K562 (cell line): ENCODE measurements at regions not wholly inside any gene's neighbourhood (a gene's known extent, or its start where the extent isn't known, plus 50 kb on each side); places are given as distances from the start of the nearest gene placed in this dataset.

Experiments
- ATAC-seq: fragments of 200-7000 bp; cut with Tn5 transposase; 3 replicates; pipeline ENCODE4 v1.9.1; 2020; ENCODE audit warnings: moderate library complexity
- BruUV-seq: library from RNA; stranded (reverse); fragments of 400-500 nt; replicated peaks from 2 replicates; lab custom pipeline; 2021; lab: Mats Ljungman, UMichigan
- CTCF ChIA-PET: fragments of 300-600 bp; formaldehyde crosslinking; extraction: SDS; loops from one replicate; lab custom pipeline; 2021; ENCODE audit warnings: low intra/inter-chr PET ratio; lab: Yijun Ruan, JAX
- POLR2A ChIA-PET: fragments of 300-600, 350-650 bp; sonication (Branson Sonifier 250); formaldehyde crosslinking; extraction: SDS; loops from one replicate; lab custom pipeline; 2021; ENCODE audit warnings: antibody characterized with exemption, inconsistent platforms; lab: Yijun Ruan, JAX
- DNase-seq, 4 experiments: peaks; one replicate each; pipeline versions ENCODE4 v3.0.0 to v3.0.0-alpha.2; 2011 to 2018; ENCODE audit warnings: low spot score in 3 of 4, mixed read lengths in 3 of 4; ENCODE audit errors: extremely low read depth in 1 of 4
- FAIRE-seq: peaks from 2 replicates; lab custom pipeline; 2011; peaks lifted over from hg19 to GRCh38; lab: Jason Lieb, UNC
- H2AFZ ChIP-seq: 2 replicates; pipeline ENCODE4 v1.6.0; 2011; ENCODE audit warnings: low read depth, low read length, control low read depth, inconsistent platforms
- H3K27ac ChIP-seq: fragments of 200-600 bp; 3 replicates; pipeline ENCODE4 v1.8.0; 2011; ENCODE audit warnings: low read depth, mild to moderate bottlenecking, control low read depth, inconsistent platforms, low read length, moderate library complexity, mixed read lengths; ENCODE audit errors: extremely low read depth
- H3K27me3 ChIP-seq, 2 experiments: fragments of 300-600 bp in 1 of 2; 2 replicates in 1 of 2; 3 replicates in 1 of 2; pipeline versions ENCODE4 v1.6.0 to v1.8.0; 2011; ENCODE audit warnings: inconsistent platforms in 2 of 2, low read length in 2 of 2, mild to moderate bottlenecking in 1 of 2, mixed read lengths in 1 of 2, moderate library complexity in 1 of 2; ENCODE audit not compliant: control insufficient read depth in 2 of 2, insufficient read depth in 2 of 2
- H3K36me3 ChIP-seq: fragments of 300-600 bp; 3 replicates; pipeline ENCODE4 v1.8.0; 2011; ENCODE audit warnings: mild to moderate bottlenecking, low read length, inconsistent platforms; ENCODE audit not compliant: control insufficient read depth, insufficient read depth
- H3K4me1 ChIP-seq, 2 experiments: fragments of 200-600 bp in 1 of 2; replicated peaks in 1 of 2; 2 replicates in 1 of 2; 3 replicates in 1 of 2; pipeline versions ENCODE4 v1.5.1 to v1.8.0; 2011; ENCODE audit warnings: inconsistent platforms in 2 of 2, low read length in 2 of 2, mild to moderate bottlenecking in 1 of 2, mixed read lengths in 1 of 2, moderate library complexity in 1 of 2; ENCODE audit not compliant: control insufficient read depth in 2 of 2, insufficient read depth in 2 of 2
- H3K4me2 ChIP-seq: 2 replicates; pipeline ENCODE4 v1.6.1; 2011; ENCODE audit warnings: low read length, control low read depth, inconsistent platforms, mixed read lengths; ENCODE audit not compliant: insufficient read depth
- H3K4me3 ChIP-seq: fragments of 200-600 bp; sonication (generic), shearing (Covaris generic); 2 replicates; pipeline ENCODE4 v1.5.1; 2016; ENCODE audit warnings: control low read depth, inconsistent platforms
- H3K79me2 ChIP-seq: fragments of 200-600 bp; 3 replicates; pipeline ENCODE4 v1.8.0; 2011; ENCODE audit warnings: low read length, inconsistent platforms; ENCODE audit not compliant: control insufficient read depth, insufficient read depth
- H3K9ac ChIP-seq, 2 experiments: 2 replicates each; pipeline versions ENCODE4 v1.6.0 to v1.6.1; 2011; ENCODE audit warnings: low read depth in 2 of 2, low read length in 2 of 2, control low read depth in 1 of 2, inconsistent platforms in 1 of 2, mild to moderate bottlenecking in 1 of 2, mixed read lengths in 1 of 2; ENCODE audit not compliant: insufficient read depth in 1 of 2
- H3K9me1 ChIP-seq: one replicate; pipeline ENCODE4 v1.6.0; 2011; ENCODE audit warnings: inconsistent platforms, mild to moderate bottlenecking, low read length, moderate library complexity; ENCODE audit not compliant: control insufficient read depth, insufficient read depth
- H3K9me3 ChIP-seq: replicated peaks from 2 replicates; pipeline ENCODE4 v1.5.1; 2011; ENCODE audit warnings: low read depth, low read length, inconsistent platforms; ENCODE audit not compliant: control insufficient read depth, insufficient read depth
- H4K20me1 ChIP-seq: replicated peaks from 2 replicates; pipeline ENCODE4 v1.6.1; 2011; ENCODE audit warnings: low read length, inconsistent platforms, mixed read lengths; ENCODE audit not compliant: control insufficient read depth, insufficient read depth
- BCLAF1 ChIP-seq, 2 experiments: fragments of 450-650 bp in 1 of 2; IDR thresholded peaks; 2 replicates each; pipeline ENCODE4 v1.6.1; 2011 to 2017; ENCODE audit warnings: low read depth in 2 of 2, antibody characterized with exemption in 1 of 2, borderline replicate concordance in 1 of 2, low read length in 1 of 2, mild to moderate bottlenecking in 1 of 2, mixed read lengths in 1 of 2; ENCODE audit not compliant: control insufficient read depth in 1 of 2
- DACH1 ChIP-seq: fragments of 450-650 bp; IDR thresholded peaks from 2 replicates; pipeline ENCODE4 v1.6.1; 2018; ENCODE audit not compliant: partially characterized antibody
- ELK1 ChIP-seq: sonication (generic); formaldehyde crosslinking; IDR thresholded peaks from 2 replicates; pipeline ENCODE4 v1.8.1; 2022; ENCODE audit warnings: missing genetic modification reagents
- NR1H2 ChIP-seq: sonication (generic); formaldehyde crosslinking; IDR thresholded peaks from 2 replicates; pipeline ENCODE4 v1.4.0; 2020; ENCODE audit warnings: mild to moderate bottlenecking, missing genetic modification reagents
- RB1 ChIP-seq: fragments of 450-650 bp; IDR thresholded peaks from 2 replicates; pipeline ENCODE4 v1.6.1; 2017; ENCODE audit warnings: low read depth, mild to moderate bottlenecking
- RFX5 ChIP-seq: IDR thresholded peaks from 2 replicates; pipeline ENCODE4 v1.6.1; 2011; ENCODE audit warnings: low read depth, mild to moderate bottlenecking, improper control_type of control experiment, low read length
- STAT5B ChIP-seq: fragments of 250-450 bp; sonication (Bioruptor Pico); IDR thresholded peaks from 2 replicates; pipeline ENCODE4 v1.8.0; 2021; ENCODE audit warnings: mild to moderate bottlenecking, inconsistent platforms
- ZC3H11A ChIP-seq: IDR thresholded peaks from 2 replicates; pipeline ENCODE4 v1.6.1; 2012; ENCODE audit warnings: low read depth, low read length, improper control_type of control experiment
- ZC3H8 ChIP-seq: fragments of 450-650 bp; IDR thresholded peaks from 2 replicates; pipeline ENCODE4 v1.6.1; 2017
- ZKSCAN1 ChIP-seq: fragments of 150-350 bp; IDR thresholded peaks from 2 replicates; pipeline ENCODE4 v1.6.1; 2016; ENCODE audit warnings: low read depth, low read length
- ZNF165 ChIP-seq: fragments of 250-450 bp; sonication (Bioruptor Pico); IDR thresholded peaks from 2 replicates; pipeline ENCODE4 v1.4.0; 2020; ENCODE audit warnings: borderline replicate concordance
- ZNF668 ChIP-seq: fragments of 250-450 bp; sonication (Bioruptor Pico); IDR thresholded peaks from 2 replicates; pipeline ENCODE4 v1.8.0; 2022; ENCODE audit warnings: mild to moderate bottlenecking, inconsistent platforms
- WGBS: fragments of 100-300 bp; shearing (Covaris generic); methylation state at CpG from one replicate; pipeline ENCODE4 v1.1.6; 2016; ENCODE audit warnings: low coverage, mixed read lengths; ENCODE audit not compliant: insufficient coverage; ENCODE audit errors: missing lambda C conversion rate; 5-methylcytosine and 5-hydroxymethylcytosine counted together
- in situ Hi-C: fragments of 300-500 bp; cut with MboI; formaldehyde crosslinking; loops from 4 replicates; pipeline ENCODE4 v1.15.0; 2018; ENCODE audit warnings: inconsistent platforms, mixed read lengths
- intact Hi-C: fragments of 100-400 bp; cut with micrococcal nuclease; formaldehyde crosslinking; loops from 2 replicates; pipeline ENCODE4 v1.14.2; 2022

DNA sequence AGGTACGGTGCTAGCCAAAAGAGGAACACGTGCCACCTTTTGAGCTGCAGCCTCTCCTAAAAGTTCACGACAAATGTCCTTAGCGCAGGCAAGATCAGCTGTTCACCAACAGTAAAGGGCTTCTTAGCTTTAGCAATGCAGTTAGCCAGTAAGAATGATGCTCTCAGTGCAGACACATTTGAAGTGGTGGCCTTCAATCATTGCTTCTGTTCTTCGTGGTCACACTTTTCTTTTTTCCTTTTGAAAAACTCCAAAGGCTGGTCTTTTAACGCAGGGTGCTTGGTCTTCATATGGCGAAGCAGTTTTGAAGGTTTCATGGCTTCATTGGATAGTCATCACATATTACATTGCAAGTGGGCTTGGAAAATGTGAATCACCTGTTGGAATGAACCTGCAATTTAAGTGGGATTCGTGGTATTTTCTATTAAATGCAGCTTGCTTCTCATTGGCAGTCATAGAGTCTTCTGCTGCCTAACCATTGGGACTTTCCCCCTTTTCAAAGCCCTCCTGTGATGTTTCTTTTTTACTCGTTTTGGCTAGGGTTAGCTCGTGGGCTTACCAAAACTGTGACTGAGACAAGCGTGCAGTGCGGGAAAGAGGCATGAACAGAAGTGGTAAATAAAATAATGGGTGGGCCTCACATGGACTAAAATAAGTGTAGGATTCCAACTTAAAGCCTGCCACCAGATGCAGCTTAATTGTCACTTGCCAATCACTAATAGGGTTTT lies 100.9 kb downstream of the MRPL36 start:
- no peak for DNase-seq
- H3K27ac ChIP-seq = no peak overlapping the region
- BruUV-seq = no TSS peak
- WGBS = under 1% methylated on average over 12 of the region's 12 CpGs
- intact Hi-C loops = no loop called here
- H4K20me1 ChIP-seq = 0 out of 2 replicates have a peak, but pooled peaks cover 6% of the 10 kb centered on the region
- H3K4me3 ChIP-seq = no peak overlapping the region
- H3K9me1 ChIP-seq = no peaks in the 10 kb centered on the region
- ATAC-seq = no peak
- peaks cover 0 to 7% of the 10 kb centered on the region in 2 experiments; a peak in 3 of 5 replicates for H3K4me1 ChIP-seq
- H3K4me2 ChIP-seq = no peak overlapping the region
- peaks cover 42 to 49% of the 10 kb centered on the region in 2 experiments for H3K27me3 ChIP-seq
- H3K36me3 ChIP-seq = no peaks in the 10 kb centered on the region
- CTCF ChIA-PET = no interaction called here
- no peak overlapping the region for H2AFZ ChIP-seq
- TF ChIP-seq ZNF165 (CRISPR knock-in tag) = no peak
- no peak for TF ChIP-seq RB1
- TF ChIP-seq DACH1 = peak; percentile 22
- in situ Hi-C loops = no loop called here
- FAIRE-seq = no peak
- POLR2A ChIA-PET = interaction anchor here (0.6 kb wide), 1 partner anchor 100 kb away, joined by 3 read pairs; no protein-coding TSS in a partner anchor
- no peak overlapping the region for H3K9ac ChIP-seq
- H3K79me2 ChIP-seq = no peaks in the 10 kb centered on the region
- no peaks in the 10 kb centered on the region for H3K9me3 ChIP-seq

DNA sequence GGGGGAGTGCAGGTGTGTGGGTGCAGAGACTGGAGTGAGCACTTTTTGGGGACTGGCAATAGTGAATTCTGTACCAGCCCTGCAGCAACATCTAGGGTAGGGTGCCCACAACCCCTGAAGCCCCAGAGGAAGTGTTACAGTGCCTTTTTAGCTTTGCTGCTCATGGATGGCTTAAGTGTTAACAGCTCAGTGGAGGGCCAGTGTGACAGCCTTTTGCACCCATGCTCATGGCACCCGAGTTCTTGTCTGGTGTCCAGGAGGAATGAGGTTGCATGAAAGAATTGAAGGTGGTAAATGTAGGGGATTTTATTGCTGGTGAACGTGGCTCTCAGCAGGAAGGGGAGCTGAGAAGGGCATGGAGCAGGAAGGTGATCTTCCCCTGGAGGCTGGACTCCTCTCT lies 107.3 kb downstream of the MRPL36 start:
- ChIA-PET POLR2A (interaction anchor here (1.0 kb wide), 1 partner anchor 12 kb away, joined by 3 read pairs; no protein-coding TSS in a partner anchor), CTCF (interaction anchor here (0.7 kb wide), 1 partner anchor 72 kb away, joined by 4 read pairs; no protein-coding TSS in a partner anchor)
- Histone ChIP-seq H3K4me2 (no peak overlapping the region), H3K79me2 (no peaks in the 10 kb centered on the region), H3K4me3 (no peak overlapping the region), H3K27ac (no peak overlapping the region), H3K9me1 (no peaks in the 10 kb centered on the region), H2AFZ (no peak overlapping the region), H3K9me3 (no peaks in the 10 kb centered on the region), H3K4me1 (no peaks in the 10 kb centered on the region), H4K20me1 (0 out of 2 replicates have a peak, but pooled peaks cover 5% of the 10 kb centered on the region), H3K27me3 (peaks cover 14 to 20% of the 10 kb centered on the region in 2 experiments; a peak in 4 of 5 replicates), H3K9ac (no peak overlapping the region), H3K36me3 (no peaks in the 10 kb centered on the region)
- BruUV-seq = no TSS peak
- in situ Hi-C loops = no loop called here
- FAIRE-seq (no peak), ATAC-seq (no peak), DNase-seq (no peak)
- intact Hi-C loops = no loop called here
- WGBS = 3% methylated on average over 2 of the region's 2 CpGs
- no peak for TF ChIP-seq ZNF668 (CRISPR knock-in tag)
- no peak for TF ChIP-seq NR1H2 (CRISPR knock-in tag)
- no peak for TF ChIP-seq ZC3H11A
- TF ChIP-seq ELK1 (CRISPR knock-in tag) = no peak
- TF ChIP-seq ZC3H8 = no peak
- TF ChIP-seq BCLAF1 (IDR thresholded peaks at IDR 0.05; ENCODE audit: borderline replicate concordance in 1 of 2, control insufficient read depth in 1 of 2, low read depth in 2 of 2, low read length in 1 of 2) = no peak
- no peak for TF ChIP-seq ZKSCAN1
- no peak for TF ChIP-seq STAT5B (CRISPR knock-in tag)
- TF ChIP-seq RFX5 = no peak
